ENCODE measurements at regions not wholly inside any gene's neighbourhood (a gene's known extent, or its start where the extent isn't known, plus 50 kb on each side); places are given as distances from the start of the nearest gene placed in this dataset.

GRCh38 chr13:89372193-89372592 lies 1701.0 kb downstream of the SLITRK5 start:
- H2AFZ ChIP-seq (ENCODE audit: low read length), result peak overlapping the region; percentile 56
- H4K20me1 ChIP-seq (ENCODE audit: insufficient read depth, low read depth, low read length), result no peaks in the 10 kb centered on the region
- H3K27me3 ChIP-seq (ENCODE audit: low read length), result no peaks in the 10 kb centered on the region
- no peak overlapping the region for H3K27ac ChIP-seq (ENCODE audit: low read length)
- DNase-seq, result no peak
- peaks cover 17% of the 10 kb centered on the region for H3K4me1 ChIP-seq (ENCODE audit: low read length)
- H3K9ac ChIP-seq (ENCODE audit: low read length), result no peak overlapping the region
- H3K9me3 ChIP-seq (ENCODE audit: low read length), result no peaks in the 10 kb centered on the region
- peak overlapping the region; percentile 48 for H3K4me2 ChIP-seq (ENCODE audit: low read depth, low read length, poor library complexity, severe bottlenecking)
- H3K9me2 ChIP-seq (replicated peaks; ENCODE audit: insufficient read depth, low read length), result no peaks in the 10 kb centered on the region
- peak overlapping the region; percentile 24; the same call in 1 of the 2 replicates for H3K4me3 ChIP-seq (ENCODE audit: low read length)
- no peaks in the 10 kb centered on the region for H3K79me2 ChIP-seq (ENCODE audit: low read length)
- no peaks in the 10 kb centered on the region for H3K36me3 ChIP-seq (ENCODE audit: insufficient read depth, low read length)

GRCh38 chr13:89375839-89376238 lies 1704.7 kb downstream of the SLITRK5 start:
- Histone ChIP-seq H3K36me3 (ENCODE audit: insufficient read depth, low read length) (no peaks in the 10 kb centered on the region), H3K9me3 (ENCODE audit: low read length) (no peaks in the 10 kb centered on the region)

GRCh38 chr13:89380101-89380500 lies 1708.9 kb downstream of the SLITRK5 start:
- H3K4me1 ChIP-seq (ENCODE audit: low read length), result peaks cover 11% of the 10 kb centered on the region
- H3K9me2 ChIP-seq (replicated peaks; ENCODE audit: insufficient read depth, low read length), result no peaks in the 10 kb centered on the region
- H3K36me3 ChIP-seq (ENCODE audit: insufficient read depth, low read length), result no peaks in the 10 kb centered on the region
- no peak overlapping the region for H3K4me3 ChIP-seq (ENCODE audit: low read length)
- no peaks in the 10 kb centered on the region for H3K79me2 ChIP-seq (ENCODE audit: low read length)
- peak overlapping the region; percentile 13 for H3K4me2 ChIP-seq (ENCODE audit: low read depth, low read length, poor library complexity, severe bottlenecking)
- no peaks in the 10 kb centered on the region for H3K27me3 ChIP-seq (ENCODE audit: low read length)
- peak; percentile 62 for DNase-seq
- no peaks in the 10 kb centered on the region for H3K9me3 ChIP-seq (ENCODE audit: low read length)
- H3K27ac ChIP-seq (ENCODE audit: low read length), result no peak overlapping the region
- H3K9ac ChIP-seq (ENCODE audit: low read length), result no peak overlapping the region
- H2AFZ ChIP-seq (ENCODE audit: low read length), result peak overlapping the region; percentile 31
- H4K20me1 ChIP-seq (ENCODE audit: insufficient read depth, low read depth, low read length), result no peaks in the 10 kb centered on the region

More at GRCh38 chr13:89375839-89376238, 1704.7 kb downstream of the SLITRK5 start:
- H2AFZ ChIP-seq (ENCODE audit: low read length), result no peak overlapping the region
- no peaks in the 10 kb centered on the region for H3K79me2 ChIP-seq (ENCODE audit: low read length)
- H3K27ac ChIP-seq (ENCODE audit: low read length), result no peak overlapping the region
- H3K9me2 ChIP-seq (replicated peaks; ENCODE audit: insufficient read depth, low read length), result no peaks in the 10 kb centered on the region
- no peak for DNase-seq
- no peaks in the 10 kb centered on the region for H4K20me1 ChIP-seq (ENCODE audit: insufficient read depth, low read depth, low read length)
- no peak overlapping the region for H3K9ac ChIP-seq (ENCODE audit: low read length)
- H3K4me3 ChIP-seq (ENCODE audit: low read length), result no peak overlapping the region
- no peaks in the 10 kb centered on the region for H3K27me3 ChIP-seq (ENCODE audit: low read length)
- H3K4me2 ChIP-seq (ENCODE audit: low read depth, low read length, poor library complexity, severe bottlenecking), result no peak overlapping the region
- peaks cover 28% of the 10 kb centered on the region for H3K4me1 ChIP-seq (ENCODE audit: low read length)

- H2AFZ ChIP-seq (ENCODE audit: low read length), result no peak overlapping the region
- no peaks in the 10 kb centered on the region for H3K9me2 ChIP-seq (replicated peaks; ENCODE audit: insufficient read depth, low read length)
- peak; percentile 71 for DNase-seq
- no peaks in the 10 kb centered on the region for H3K79me2 ChIP-seq (ENCODE audit: low read length)
- H3K9ac ChIP-seq (ENCODE audit: low read length), result no peak overlapping the region
- H3K9me3 ChIP-seq (ENCODE audit: low read length), result no peaks in the 10 kb centered on the region
- no peak overlapping the region for H3K4me2 ChIP-seq (ENCODE audit: low read depth, low read length, poor library complexity, severe bottlenecking)
- peaks cover 11% of the 10 kb centered on the region for H3K4me1 ChIP-seq (ENCODE audit: low read length)
- H4K20me1 ChIP-seq (ENCODE audit: insufficient read depth, low read depth, low read length), result no peaks in the 10 kb centered on the region
- H3K27me3 ChIP-seq (ENCODE audit: low read length), result no peaks in the 10 kb centered on the region
- no peak overlapping the region for H3K27ac ChIP-seq (ENCODE audit: low read length)
- H3K4me3 ChIP-seq (ENCODE audit: low read length), result no peak overlapping the region
- no peaks in the 10 kb centered on the region for H3K36me3 ChIP-seq (ENCODE audit: insufficient read depth, low read length)
Observed at GRCh38 chr13:89382981-89383380, 1711.8 kb downstream of the SLITRK5 start.

GRCh38 chr13:89383891-89384290 lies 1712.7 kb downstream of the SLITRK5 start:
- Histone ChIP-seq H3K27me3 (ENCODE audit: low read length) (no peaks in the 10 kb centered on the region), H3K36me3 (ENCODE audit: insufficient read depth, low read length) (no peaks in the 10 kb centered on the region), H3K9me3 (ENCODE audit: low read length) (no peaks in the 10 kb centered on the region), H3K4me3 (ENCODE audit: low read length) (no peak overlapping the region), H3K79me2 (ENCODE audit: low read length) (no peaks in the 10 kb centered on the region), H2AFZ (ENCODE audit: low read length) (no peak overlapping the region), H3K4me2 (ENCODE audit: low read depth, low read length, poor library complexity, severe bottlenecking) (no peak overlapping the region), H3K27ac (ENCODE audit: low read length) (no peak overlapping the region), H3K4me1 (ENCODE audit: low read length) (peaks cover 11% of the 10 kb centered on the region), H3K9me2 (replicated peaks; ENCODE audit: insufficient read depth, low read length) (no peaks in the 10 kb centered on the region), H4K20me1 (ENCODE audit: insufficient read depth, low read depth, low read length) (no peaks in the 10 kb centered on the region), H3K9ac (ENCODE audit: low read length) (no peak overlapping the region)
- no peak for DNase-seq

GRCh38 chr13:89393758-89394304 lies 1722.7 kb downstream of the SLITRK5 start:
- no peaks in the 10 kb centered on the region for H3K9me3 ChIP-seq (ENCODE audit: low read length)
- no peaks in the 10 kb centered on the region for H3K79me2 ChIP-seq (ENCODE audit: low read length)
- no peak overlapping the region for H3K9ac ChIP-seq (ENCODE audit: low read length)
- no peaks in the 10 kb centered on the region for H3K36me3 ChIP-seq (ENCODE audit: insufficient read depth, low read length)
- H3K4me3 ChIP-seq (ENCODE audit: low read length), result no peak overlapping the region
- H2AFZ ChIP-seq (ENCODE audit: low read length), result peak overlapping the region; percentile 68
- DNase-seq, result no peak
- H3K9me2 ChIP-seq (replicated peaks; ENCODE audit: insufficient read depth, low read length), result no peaks in the 10 kb centered on the region
- H4K20me1 ChIP-seq (ENCODE audit: insufficient read depth, low read depth, low read length), result no peaks in the 10 kb centered on the region
- H3K4me1 ChIP-seq (ENCODE audit: low read length), result no peaks in the 10 kb centered on the region
- no peaks in the 10 kb centered on the region for H3K27me3 ChIP-seq (ENCODE audit: low read length)
- no peak overlapping the region for H3K27ac ChIP-seq (ENCODE audit: low read length)
- no peak overlapping the region for H3K4me2 ChIP-seq (ENCODE audit: low read depth, low read length, poor library complexity, severe bottlenecking)

GRCh38 chr13:89401264-89401675 lies 1730.1 kb downstream of the SLITRK5 start:
- Histone ChIP-seq H3K36me3 (ENCODE audit: insufficient read depth, low read length) (no peaks in the 10 kb centered on the region), H3K9ac (ENCODE audit: low read length) (no peak overlapping the region), H3K79me2 (ENCODE audit: low read length) (no peaks in the 10 kb centered on the region), H3K27ac (ENCODE audit: low read length) (no peak overlapping the region), H3K9me2 (replicated peaks; ENCODE audit: insufficient read depth, low read length) (no peaks in the 10 kb centered on the region), H3K9me3 (ENCODE audit: low read length) (no peaks in the 10 kb centered on the region), H2AFZ (ENCODE audit: low read length) (peak overlapping the region; percentile 55), H3K4me3 (ENCODE audit: low read length) (no peak overlapping the region), H3K4me1 (ENCODE audit: low read length) (no peaks in the 10 kb centered on the region), H4K20me1 (ENCODE audit: insufficient read depth, low read depth, low read length) (no peaks in the 10 kb centered on the region), H3K27me3 (ENCODE audit: low read length) (no peaks in the 10 kb centered on the region), H3K4me2 (ENCODE audit: low read depth, low read length, poor library complexity, severe bottlenecking) (no peak overlapping the region)
- no peak for DNase-seq

GRCh38 chr13:89402211-89402610 lies 1731.0 kb downstream of the SLITRK5 start:
- Histone ChIP-seq H3K36me3 (ENCODE audit: insufficient read depth, low read length) (no peaks in the 10 kb centered on the region), H3K27me3 (ENCODE audit: low read length) (no peaks in the 10 kb centered on the region), H3K9me2 (replicated peaks; ENCODE audit: insufficient read depth, low read length) (no peaks in the 10 kb centered on the region), H4K20me1 (ENCODE audit: insufficient read depth, low read depth, low read length) (no peaks in the 10 kb centered on the region), H3K27ac (ENCODE audit: low read length) (no peak overlapping the region), H2AFZ (ENCODE audit: low read length) (0 out of 2 replicates have a peak overlapping the region, but pooled peaks have one; percentile 14), H3K9ac (ENCODE audit: low read length) (no peak overlapping the region), H3K9me3 (ENCODE audit: low read length) (no peaks in the 10 kb centered on the region), H3K4me1 (ENCODE audit: low read length) (peaks cover 3% of the 10 kb centered on the region; the same call in 1 of the 2 replicates), H3K4me2 (ENCODE audit: low read depth, low read length, poor library complexity, severe bottlenecking) (no peak overlapping the region), H3K79me2 (ENCODE audit: low read length) (no peaks in the 10 kb centered on the region), H3K4me3 (ENCODE audit: low read length) (no peak overlapping the region)
- no peak for DNase-seq
